SU-DHL-6 (cell line): ENCODE measurements at regions not wholly inside any gene's neighbourhood (a gene's known extent, or its start where the extent isn't known, plus 50 kb on each side); places are given as distances from the start of the nearest gene placed in this dataset.

Experiments
- H2AFZ ChIP-seq: fragments of 200-600 bp; sonication (generic); 2 replicates; pipeline ENCODE4 v1.6.1; 2014; ENCODE audit warnings: low read depth, mild to moderate bottlenecking, moderate library complexity, mixed read lengths, antibody characterized with exemption, low read length; ENCODE audit not compliant: severe bottlenecking
- H3F3A ChIP-seq: fragments of 200-600 bp; shearing (Covaris generic); 2 replicates; pipeline ENCODE4 v1.6.0; 2016; ENCODE audit warnings: antibody characterized with exemption, mild to moderate bottlenecking; ENCODE audit not compliant: insufficient read depth
- H3K27ac ChIP-seq: fragments of 200-600 bp; sonication (generic); 2 replicates; pipeline ENCODE4 v1.5.1; 2016; ENCODE audit warnings: low read depth, mild to moderate bottlenecking, low read length, moderate library complexity, mixed read lengths
- H3K27me3 ChIP-seq: fragments of 200-600 bp; sonication (generic), shearing (Covaris generic); 2 replicates; pipeline ENCODE4 v1.6.0; 2014; ENCODE audit warnings: mild to moderate bottlenecking, low read length
- H3K36me3 ChIP-seq: fragments of 200-600 bp; sonication (generic); 2 replicates; pipeline ENCODE4 v1.6.1; 2014; ENCODE audit warnings: mild to moderate bottlenecking, low read length, mixed read lengths
- H3K4me2 ChIP-seq: fragments of 300-600, 200-600 bp; shearing (Covaris generic), sonication (generic); 2 replicates; pipeline ENCODE4 v1.6.0; 2014; ENCODE audit warnings: low read length, low read depth, mild to moderate bottlenecking; ENCODE audit not compliant: poor library complexity, severe bottlenecking
- H3K4me3 ChIP-seq: fragments of 200-600 bp; sonication (generic); 2 replicates; pipeline ENCODE4 v1.5.1; 2014; ENCODE audit warnings: antibody characterized with exemption, low read length, mild to moderate bottlenecking, mixed read lengths; ENCODE audit not compliant: insufficient read depth, poor library complexity, severe bottlenecking
- H3K79me2 ChIP-seq: fragments of 200-600 bp; sonication (generic); 2 replicates; pipeline ENCODE4 v1.6.1; 2014; ENCODE audit warnings: mild to moderate bottlenecking, low read length, moderate library complexity; ENCODE audit not compliant: insufficient read depth
- H3K9ac ChIP-seq: fragments of 200-600 bp; sonication (generic); 2 replicates; pipeline ENCODE4 v1.7.0; 2014; ENCODE audit warnings: mild to moderate bottlenecking, low read length
- H3K9me2 ChIP-seq: fragments of 200-600 bp; sonication (generic); replicated peaks from 2 replicates; pipeline ENCODE4 v1.6.1; 2014; ENCODE audit warnings: low read length; ENCODE audit not compliant: insufficient read depth
- H3K9me3 ChIP-seq: fragments of 200-600 bp; sonication (generic); 2 replicates; pipeline ENCODE4 v1.6.1; 2014; ENCODE audit warnings: low read length, mixed read lengths; ENCODE audit not compliant: insufficient read depth
- H4K20me1 ChIP-seq: fragments of 200-600 bp; sonication (generic); 2 replicates; pipeline ENCODE4 v1.6.1; 2014; ENCODE audit warnings: low read depth, mild to moderate bottlenecking, antibody characterized with exemption, low read length, moderate library complexity, mixed read lengths
- CTCF ChIP-seq: fragments of 200-600 bp; sonication (generic); IDR thresholded peaks from one replicate; pipeline ENCODE4 v1.5.1; 2017; ENCODE audit warnings: antibody characterized with exemption, mild to moderate bottlenecking, low read length, moderate library complexity; ENCODE audit not compliant: insufficient read depth, poor library complexity, severe bottlenecking
- EZH2phosphoT487 ChIP-seq: fragments of 200-600 bp; sonication (generic), shearing (Covaris generic); conservative IDR thresholded peaks from 2 replicates; pipeline ENCODE4 v1.6.1; 2018; ENCODE audit warnings: mild to moderate bottlenecking, antibody characterized with exemption, low read length, moderate library complexity, mixed read lengths

DNA sequence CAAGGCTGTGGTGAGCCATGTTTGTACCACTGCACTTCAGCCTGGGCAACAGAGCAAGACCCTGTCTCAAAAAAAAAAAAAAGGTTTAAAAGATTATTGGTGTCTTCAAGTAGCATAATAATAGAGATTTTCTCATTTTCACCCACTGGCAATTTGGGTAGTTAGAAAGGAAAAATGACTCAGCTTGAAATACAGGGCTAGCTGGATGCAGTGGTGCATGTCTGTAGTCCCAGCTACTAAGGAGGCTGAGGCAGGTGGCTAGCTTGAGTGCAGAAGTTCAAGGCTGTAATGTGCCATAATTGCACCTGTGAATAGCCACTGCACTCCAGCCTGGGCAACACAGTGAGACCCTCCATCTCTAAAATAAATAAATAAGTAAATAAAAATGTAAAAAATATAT, 111.1 kb downstream of the ARRDC3 start:
- Histone ChIP-seq H3F3A (no peaks in the 10 kb centered on the region), H2AFZ (no peak overlapping the region), H3K36me3 (no peaks in the 10 kb centered on the region), H4K20me1 (no peaks in the 10 kb centered on the region), H3K4me3 (no peak overlapping the region), H3K4me2 (no peak overlapping the region), H3K9ac (no peak overlapping the region), H3K27ac (no peak overlapping the region), H3K9me2 (no peaks in the 10 kb centered on the region), H3K27me3 (no peaks in the 10 kb centered on the region), H3K79me2 (no peaks in the 10 kb centered on the region), H3K9me3 (no peaks in the 10 kb centered on the region)
- TF ChIP-seq EZH2phosphoT487 (no peak), CTCF (no peak)

DNA sequence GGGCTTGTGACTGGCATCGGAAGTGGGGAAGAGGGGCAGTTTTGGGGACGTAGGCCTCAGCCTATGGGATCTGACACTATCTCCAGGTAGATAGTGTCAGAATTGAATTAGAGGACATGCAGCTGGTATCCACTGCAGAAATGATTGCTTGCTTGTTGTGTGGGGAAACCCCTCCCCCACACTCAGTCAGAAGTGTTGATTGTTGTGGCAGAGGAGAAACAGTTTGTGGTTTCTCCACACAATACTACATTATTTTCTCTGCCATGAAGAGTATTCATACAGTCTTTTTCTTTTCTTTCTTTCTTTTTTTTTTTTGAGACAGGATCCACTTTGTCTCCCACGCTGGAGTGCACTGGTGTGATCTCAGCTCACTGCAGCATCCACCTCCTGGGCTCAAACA, 113.9 kb downstream of the ARRDC3 start:
- H3K27ac ChIP-seq: no peak overlapping the region
- H2AFZ ChIP-seq: no peak overlapping the region

DNA sequence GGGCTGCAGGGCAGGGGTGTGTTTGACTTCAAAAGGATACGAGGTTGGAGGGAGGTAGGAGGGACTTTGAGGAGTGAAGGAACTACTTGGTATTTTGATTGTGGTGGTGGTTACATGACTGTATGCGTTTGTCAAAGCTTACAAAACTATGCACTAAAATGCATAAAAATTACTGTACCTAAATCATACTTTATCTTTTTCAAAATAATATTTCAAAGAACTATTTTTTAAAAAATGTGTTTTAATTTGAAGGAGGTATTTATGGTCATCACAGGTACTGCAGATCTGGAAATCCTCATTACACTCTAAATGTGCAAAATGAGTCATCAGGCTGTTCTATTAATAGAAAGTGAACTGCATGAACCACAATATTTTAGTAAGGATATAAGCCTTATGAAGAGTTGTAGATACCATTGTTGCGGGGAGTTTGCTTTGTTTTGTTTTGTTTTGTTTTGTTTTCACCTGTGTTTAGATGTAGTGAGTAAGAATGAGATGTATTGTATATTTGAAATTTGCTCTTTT, 116.9 kb downstream of the ARRDC3 start:
- Histone ChIP-seq H3F3A (no peaks in the 10 kb centered on the region), H3K9me2 (no peaks in the 10 kb centered on the region), H2AFZ (no peak overlapping the region), H4K20me1 (no peaks in the 10 kb centered on the region), H3K9me3 (no peaks in the 10 kb centered on the region), H3K4me2 (no peak overlapping the region), H3K9ac (no peak overlapping the region), H3K27ac (no peak overlapping the region), H3K4me3 (no peak overlapping the region), H3K79me2 (no peaks in the 10 kb centered on the region), H3K27me3 (no peaks in the 10 kb centered on the region), H3K36me3 (no peaks in the 10 kb centered on the region)
- no peak for TF ChIP-seq EZH2phosphoT487
- TF ChIP-seq CTCF: no peak

More for the DNA sequence above, 113.9 kb downstream of the ARRDC3 start:
- no peaks in the 10 kb centered on the region for H3K27me3 ChIP-seq
- H3K4me2 ChIP-seq: no peak overlapping the region
- H3F3A ChIP-seq: no peaks in the 10 kb centered on the region
- no peaks in the 10 kb centered on the region for H3K79me2 ChIP-seq
- H3K9me3 ChIP-seq: no peaks in the 10 kb centered on the region
- TF ChIP-seq CTCF (no peak), EZH2phosphoT487 (no peak)
- H3K4me3 ChIP-seq: no peak overlapping the region
- H3K9ac ChIP-seq: no peak overlapping the region
- no peaks in the 10 kb centered on the region for H4K20me1 ChIP-seq
- no peaks in the 10 kb centered on the region for H3K36me3 ChIP-seq
- H3K9me2 ChIP-seq: no peaks in the 10 kb centered on the region
